ENCODE measurements at regions not wholly inside any gene's neighbourhood (a gene's known extent, or its start where the extent isn't known, plus 50 kb on each side); places are given as distances from the start of the nearest gene placed in this dataset.

DNA sequence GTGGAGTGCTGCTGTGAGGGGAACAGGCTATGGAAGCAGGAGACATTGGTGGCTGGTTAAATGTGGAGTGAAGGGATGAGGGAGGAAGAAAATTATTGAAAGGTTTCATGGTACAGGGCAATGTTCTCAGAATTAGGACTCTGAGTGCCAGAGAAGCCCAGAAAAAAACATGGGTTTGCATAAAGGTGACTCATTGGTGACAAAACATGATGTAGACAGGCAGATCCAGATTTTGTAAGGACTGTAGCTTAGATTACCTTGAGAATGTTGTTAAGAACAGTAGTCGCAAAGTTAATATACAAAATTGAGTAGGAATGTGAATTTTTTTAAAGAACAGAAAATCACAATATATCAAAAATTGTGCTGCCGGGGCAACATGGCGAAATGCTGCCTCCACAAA is 134.9 kb upstream of the ZNF438 start:
- TF ChIP-seq ZFX (IDR thresholded peaks at IDR 0.05; ENCODE audit: borderline replicate concordance): no peak
- TF ChIP-seq, protein P1, sequence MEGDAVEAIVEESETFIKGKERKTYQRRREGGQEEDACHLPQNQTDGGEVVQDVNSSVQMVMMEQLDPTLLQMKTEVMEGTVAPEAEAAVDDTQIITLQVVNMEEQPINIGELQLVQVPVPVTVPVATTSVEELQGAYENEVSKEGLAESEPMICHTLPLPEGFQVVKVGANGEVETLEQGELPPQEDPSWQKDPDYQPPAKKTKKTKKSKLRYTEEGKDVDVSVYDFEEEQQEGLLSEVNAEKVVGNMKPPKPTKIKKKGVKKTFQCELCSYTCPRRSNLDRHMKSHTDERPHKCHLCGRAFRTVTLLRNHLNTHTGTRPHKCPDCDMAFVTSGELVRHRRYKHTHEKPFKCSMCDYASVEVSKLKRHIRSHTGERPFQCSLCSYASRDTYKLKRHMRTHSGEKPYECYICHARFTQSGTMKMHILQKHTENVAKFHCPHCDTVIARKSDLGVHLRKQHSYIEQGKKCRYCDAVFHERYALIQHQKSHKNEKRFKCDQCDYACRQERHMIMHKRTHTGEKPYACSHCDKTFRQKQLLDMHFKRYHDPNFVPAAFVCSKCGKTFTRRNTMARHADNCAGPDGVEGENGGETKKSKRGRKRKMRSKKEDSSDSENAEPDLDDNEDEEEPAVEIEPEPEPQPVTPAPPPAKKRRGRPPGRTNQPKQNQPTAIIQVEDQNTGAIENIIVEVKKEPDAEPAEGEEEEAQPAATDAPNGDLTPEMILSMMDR (IDR thresholded peaks at IDR 0.05): no peak
- H3K27ac ChIP-seq: no peak overlapping the region

DNA sequence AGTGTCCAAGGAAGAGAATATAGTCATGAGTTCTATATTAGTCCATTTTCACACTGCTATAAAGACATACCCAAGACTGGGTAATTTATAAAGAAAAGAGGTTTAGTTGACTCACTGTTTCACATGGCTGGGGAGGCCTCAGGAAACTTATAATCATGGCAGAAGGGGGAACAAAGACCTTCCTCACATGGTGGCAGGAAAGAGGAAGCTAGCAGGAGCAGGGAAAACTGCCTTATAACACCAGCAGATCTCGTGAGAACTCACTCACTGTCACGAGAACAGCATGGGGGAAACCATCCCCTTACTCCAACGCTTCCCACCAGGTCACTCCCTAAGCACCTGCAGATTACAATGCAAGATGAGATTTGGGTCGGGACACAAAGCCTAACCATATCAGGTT is 139.0 kb upstream of the ZNF438 start:
- TF ChIP-seq, protein P1 (IDR thresholded peaks at IDR 0.05): no peak
- no peak for TF ChIP-seq ZFX (IDR thresholded peaks at IDR 0.05; ENCODE audit: borderline replicate concordance)

DNA sequence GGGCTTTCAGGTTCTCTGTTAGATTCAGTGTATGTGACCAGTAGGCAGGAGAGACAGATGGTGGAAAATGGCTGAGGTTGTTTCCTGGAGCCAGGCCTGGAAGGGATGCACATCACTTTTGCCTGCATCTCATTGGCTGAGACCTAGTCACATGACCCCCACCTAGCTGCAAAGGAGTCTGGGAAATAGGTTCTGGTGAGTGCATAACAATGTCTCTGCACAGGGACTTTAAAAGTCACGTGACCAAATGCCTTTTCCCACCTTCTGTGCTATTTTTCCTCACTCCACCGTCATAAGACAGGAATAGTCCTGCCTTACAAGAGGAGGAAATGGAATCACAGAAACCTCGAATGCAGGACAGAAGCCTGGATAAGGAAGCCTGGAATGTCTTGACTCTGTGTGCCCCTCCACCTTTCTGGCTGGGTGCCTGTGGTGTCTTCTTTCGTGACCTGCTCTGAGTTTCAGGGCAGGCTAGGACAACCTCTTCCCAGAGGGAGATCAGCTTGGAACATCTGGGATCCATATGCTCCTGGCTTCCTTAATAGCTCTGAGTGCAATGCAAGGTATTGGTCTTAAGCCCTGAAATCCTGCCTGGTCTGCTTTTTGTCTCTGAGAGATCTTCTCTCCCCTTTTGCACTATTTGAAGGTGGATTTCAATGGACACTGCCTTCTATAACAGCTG is 139.9 kb upstream of the ZNF438 start:
- no peak overlapping the region for H3K27ac ChIP-seq
- no peak for TF ChIP-seq ZFX (IDR thresholded peaks at IDR 0.05; ENCODE audit: borderline replicate concordance)
- TF ChIP-seq, protein P1 (IDR thresholded peaks at IDR 0.05): no peak

More for the DNA sequence above, 139.0 kb upstream of the ZNF438 start:
- H3K27ac ChIP-seq: no peak overlapping the region

DNA sequence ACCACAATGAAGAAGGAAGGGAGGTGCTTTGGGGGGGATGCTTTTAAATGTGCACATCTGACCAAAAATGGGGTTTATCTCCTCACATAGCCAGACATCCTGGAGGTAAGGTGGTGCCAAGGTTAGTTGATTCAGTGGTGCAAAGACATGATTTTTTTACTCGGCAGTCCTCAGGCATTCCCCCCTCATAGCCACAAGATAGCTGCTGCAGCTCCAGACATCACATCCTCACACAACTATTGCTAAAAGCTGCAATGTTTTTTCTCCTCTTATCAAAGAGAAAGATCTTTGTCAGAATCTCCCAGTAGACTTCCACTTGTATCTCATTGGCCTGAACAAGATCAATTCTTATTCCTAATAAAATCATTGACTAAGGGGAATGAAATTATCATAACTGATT is 141.3 kb upstream of the ZNF438 start:
- no peak for TF ChIP-seq ZFX (IDR thresholded peaks at IDR 0.05; ENCODE audit: borderline replicate concordance)
- TF ChIP-seq, protein P1 (IDR thresholded peaks at IDR 0.05): no peak
- H3K27ac ChIP-seq: no peak overlapping the region

DNA sequence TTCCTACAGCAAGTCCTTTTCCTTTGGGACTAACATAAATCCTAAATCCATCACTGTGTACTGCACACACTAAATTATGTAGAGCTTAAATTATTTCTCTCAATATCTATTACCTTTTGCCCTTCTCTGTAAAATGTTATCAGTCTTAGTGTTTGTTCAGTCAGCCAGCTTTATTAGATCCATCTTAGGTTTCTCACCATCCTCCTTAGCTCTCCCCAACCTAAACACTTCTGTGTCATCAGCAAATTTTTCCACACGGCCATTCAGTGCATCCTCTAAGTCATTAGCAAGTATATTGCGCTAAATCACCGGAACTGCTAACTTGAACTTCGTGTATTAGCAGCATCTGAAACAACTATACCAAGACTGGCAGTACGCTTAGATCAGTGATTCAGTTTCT is 142.1 kb upstream of the ZNF438 start:
- no peak for TF ChIP-seq ZFX (IDR thresholded peaks at IDR 0.05; ENCODE audit: borderline replicate concordance)
- TF ChIP-seq, protein P1 (IDR thresholded peaks at IDR 0.05): no peak
- H3K27ac ChIP-seq: no peak overlapping the region

DNA sequence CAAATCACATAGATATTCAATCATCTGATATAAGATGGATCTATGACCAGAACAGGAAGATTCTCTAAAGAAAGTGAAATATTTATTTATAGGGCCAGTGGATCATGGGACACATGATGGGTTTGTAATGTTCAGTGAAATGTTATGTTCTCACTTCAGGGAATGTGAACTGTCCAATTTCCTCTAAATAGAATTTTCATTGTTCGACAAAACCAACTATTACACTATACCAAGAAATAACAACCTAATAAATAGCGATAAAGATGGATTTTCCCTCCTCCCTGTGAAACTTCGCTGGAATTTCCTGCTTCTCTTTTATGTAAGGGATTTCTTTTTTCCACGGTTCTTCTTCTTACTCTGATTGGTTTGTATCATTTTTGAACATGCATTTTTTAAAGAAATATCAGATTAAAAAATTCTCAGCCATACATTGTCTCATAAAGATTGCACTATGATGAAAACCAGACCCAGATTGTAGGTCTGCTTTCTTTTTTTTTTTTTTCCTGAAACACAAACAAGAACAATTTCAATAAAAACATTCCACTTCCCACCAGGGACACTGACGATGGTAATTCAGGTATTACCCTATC is 139.8 kb upstream of the ZEB1 start:
- TF ChIP-seq, protein P1 (IDR thresholded peaks at IDR 0.05): no peak
- no peak for TF ChIP-seq ZFX (IDR thresholded peaks at IDR 0.05; ENCODE audit: borderline replicate concordance)
- no peak overlapping the region for H3K27ac ChIP-seq

DNA sequence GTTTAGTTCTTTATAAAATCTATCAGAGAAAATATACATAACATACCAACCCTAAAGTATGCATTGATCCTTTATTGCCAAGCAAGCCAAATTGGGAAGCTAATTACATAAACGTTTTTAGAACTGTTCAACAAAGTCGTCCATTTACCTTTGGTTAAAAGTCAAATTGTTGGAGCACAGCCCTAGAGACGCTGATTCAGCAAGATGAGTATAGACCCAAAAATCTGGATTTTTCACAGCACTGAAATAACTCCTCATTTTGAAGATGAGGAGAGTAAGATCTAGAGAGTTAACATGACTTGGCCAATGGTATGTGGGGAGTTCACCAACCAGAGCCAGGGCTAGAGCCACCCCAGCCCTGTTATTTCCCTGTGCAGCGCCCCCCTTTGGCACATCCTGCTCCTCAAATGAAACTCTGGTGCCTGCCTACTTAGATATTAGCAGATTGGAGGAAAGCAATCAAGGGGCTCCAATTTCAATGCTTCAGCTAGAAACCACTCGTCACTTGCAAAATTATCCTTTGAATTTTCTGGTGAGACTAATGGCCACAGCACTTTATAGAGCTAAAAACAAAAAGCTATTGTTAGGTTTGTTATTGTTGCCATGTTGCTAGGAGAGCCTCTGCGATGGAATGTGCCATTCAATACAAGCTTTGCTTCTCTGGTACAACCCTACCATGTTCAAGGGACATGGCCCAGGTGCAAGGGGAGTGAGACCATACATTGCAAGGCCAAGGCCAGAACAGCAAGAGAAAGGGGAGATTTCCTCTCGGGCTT is 132.6 kb upstream of the ZEB1 start:
- no peak overlapping the region for H3K27ac ChIP-seq
- TF ChIP-seq, protein P1 (IDR thresholded peaks at IDR 0.05): no peak; the same call in 1 of the 2 replicates
- TF ChIP-seq ZFX (IDR thresholded peaks at IDR 0.05; ENCODE audit: borderline replicate concordance): no peak

Measured in 22Rv1 (cell line).